WTC11 (cell line): ENCODE measurements at regions not wholly inside any gene's neighbourhood (a gene's known extent, or its start where the extent isn't known, plus 50 kb on each side); places are given as distances from the start of the nearest gene placed in this dataset.

Experiments
- EMX1 ChIP-seq: fragments of 250-450 bp; sonication (Bioruptor Pico); IDR thresholded peaks from 2 replicates; pipeline ENCODE4 v1.8.0; 2021; ENCODE audit warnings: mild to moderate bottlenecking
- ESRRA ChIP-seq: sonication (generic); formaldehyde crosslinking; IDR thresholded peaks from 2 replicates; pipeline ENCODE4 v1.8.1; 2022; ENCODE audit warnings: mild to moderate bottlenecking, missing genetic modification reagents, borderline replicate concordance
- ETV6 ChIP-seq: sonication (generic); formaldehyde crosslinking; IDR thresholded peaks from 2 replicates; pipeline ENCODE4 v1.8.1; 2022; ENCODE audit warnings: mild to moderate bottlenecking, missing genetic modification reagents
- NFE2L1 ChIP-seq: sonication (generic); formaldehyde crosslinking; IDR thresholded peaks from 2 replicates; pipeline ENCODE4 v1.8.1; 2023; ENCODE audit warnings: missing genetic modification reagents
- NFYB ChIP-seq: sonication (generic); formaldehyde crosslinking; conservative IDR thresholded peaks from 2 replicates; pipeline ENCODE4 v1.8.0; 2022; ENCODE audit warnings: low read depth, missing genetic modification reagents
- NR3C1 ChIP-seq: sonication (generic); formaldehyde crosslinking; conservative IDR thresholded peaks from 2 replicates; pipeline ENCODE4 v1.8.1; 2023; ENCODE audit warnings: low read depth, mild to moderate bottlenecking, missing genetic modification reagents
- RELA ChIP-seq: sonication (generic); formaldehyde crosslinking; IDR thresholded peaks from 2 replicates; pipeline ENCODE4 v1.8.1; 2022; ENCODE audit warnings: missing genetic modification reagents, mild to moderate bottlenecking, borderline replicate concordance
- SP1 ChIP-seq: sonication (generic); formaldehyde crosslinking; conservative IDR thresholded peaks from 2 replicates; pipeline ENCODE4 v1.8.1; 2022; ENCODE audit warnings: missing genetic modification reagents
- TEAD4 ChIP-seq: sonication (generic); formaldehyde crosslinking; IDR thresholded peaks from 2 replicates; pipeline ENCODE4 v1.8.0; 2022; ENCODE audit warnings: mild to moderate bottlenecking, missing genetic modification reagents
- ZNF263 ChIP-seq: sonication (generic); formaldehyde crosslinking; IDR thresholded peaks from 2 replicates; pipeline ENCODE4 v1.8.1; 2022; ENCODE audit warnings: low read depth, mild to moderate bottlenecking, moderate library complexity, missing genetic modification reagents
- ZNF317 ChIP-seq: sonication (generic); formaldehyde crosslinking; IDR thresholded peaks from 2 replicates; pipeline ENCODE4 v1.8.1; 2023; ENCODE audit warnings: low read depth, mild to moderate bottlenecking, moderate library complexity, missing genetic modification reagents, borderline replicate concordance
- TF ChIP-seq, protein P1 (sequence below): fragments of 200-600 bp; IDR thresholded peaks from 2 replicates; pipeline ENCODE4 v1.8.0; 2022; ENCODE audit warnings: antibody characterized with exemption
- TF ChIP-seq, protein P2 (sequence below): sonication (generic); formaldehyde crosslinking; IDR thresholded peaks from 2 replicates; pipeline ENCODE4 v1.8.1; 2022; ENCODE audit warnings: mild to moderate bottlenecking, moderate library complexity, missing genetic modification reagents

DNA sequence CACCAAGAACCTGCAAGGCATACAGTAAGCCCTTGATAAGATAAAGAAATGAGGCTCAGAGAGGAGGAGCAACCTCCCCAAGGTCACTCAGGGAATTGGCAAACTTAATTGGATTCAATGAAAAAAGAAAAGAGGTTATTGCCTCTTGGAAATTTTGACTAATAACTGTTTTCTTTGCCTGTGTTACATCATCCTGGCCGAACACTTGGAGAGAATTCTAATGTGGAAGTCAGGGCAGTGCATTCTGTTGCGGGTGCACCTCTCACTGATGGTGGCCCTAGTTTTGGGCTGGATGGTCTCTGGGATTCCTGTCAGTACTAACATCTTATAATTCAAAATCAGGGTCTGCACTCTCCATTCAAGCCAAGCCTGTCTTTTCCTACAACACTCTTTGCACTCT, 186.2 kb upstream of the BCOR start:
- TF ChIP-seq, protein P1, sequence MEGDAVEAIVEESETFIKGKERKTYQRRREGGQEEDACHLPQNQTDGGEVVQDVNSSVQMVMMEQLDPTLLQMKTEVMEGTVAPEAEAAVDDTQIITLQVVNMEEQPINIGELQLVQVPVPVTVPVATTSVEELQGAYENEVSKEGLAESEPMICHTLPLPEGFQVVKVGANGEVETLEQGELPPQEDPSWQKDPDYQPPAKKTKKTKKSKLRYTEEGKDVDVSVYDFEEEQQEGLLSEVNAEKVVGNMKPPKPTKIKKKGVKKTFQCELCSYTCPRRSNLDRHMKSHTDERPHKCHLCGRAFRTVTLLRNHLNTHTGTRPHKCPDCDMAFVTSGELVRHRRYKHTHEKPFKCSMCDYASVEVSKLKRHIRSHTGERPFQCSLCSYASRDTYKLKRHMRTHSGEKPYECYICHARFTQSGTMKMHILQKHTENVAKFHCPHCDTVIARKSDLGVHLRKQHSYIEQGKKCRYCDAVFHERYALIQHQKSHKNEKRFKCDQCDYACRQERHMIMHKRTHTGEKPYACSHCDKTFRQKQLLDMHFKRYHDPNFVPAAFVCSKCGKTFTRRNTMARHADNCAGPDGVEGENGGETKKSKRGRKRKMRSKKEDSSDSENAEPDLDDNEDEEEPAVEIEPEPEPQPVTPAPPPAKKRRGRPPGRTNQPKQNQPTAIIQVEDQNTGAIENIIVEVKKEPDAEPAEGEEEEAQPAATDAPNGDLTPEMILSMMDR = no peak
- no peak for TF ChIP-seq TEAD4
- TF ChIP-seq ZNF263 (CRISPR knock-in tag) = no peak
- TF ChIP-seq, protein P2, sequence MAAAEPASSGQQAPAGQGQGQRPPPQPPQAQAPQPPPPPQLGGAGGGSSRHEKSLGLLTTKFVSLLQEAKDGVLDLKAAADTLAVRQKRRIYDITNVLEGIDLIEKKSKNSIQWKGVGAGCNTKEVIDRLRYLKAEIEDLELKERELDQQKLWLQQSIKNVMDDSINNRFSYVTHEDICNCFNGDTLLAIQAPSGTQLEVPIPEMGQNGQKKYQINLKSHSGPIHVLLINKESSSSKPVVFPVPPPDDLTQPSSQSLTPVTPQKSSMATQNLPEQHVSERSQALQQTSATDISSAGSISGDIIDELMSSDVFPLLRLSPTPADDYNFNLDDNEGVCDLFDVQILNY (CRISPR knock-in tag) = no peak
- no peak for TF ChIP-seq NFYB (CRISPR knock-in tag)
- no peak for TF ChIP-seq ETV6
- TF ChIP-seq RELA = no peak
- TF ChIP-seq EMX1 = no peak
- no peak for TF ChIP-seq NR3C1 (CRISPR knock-in tag)
- no peak for TF ChIP-seq NFE2L1 (CRISPR knock-in tag)
- no peak for TF ChIP-seq ESRRA (CRISPR knock-in tag)
- no peak for TF ChIP-seq SP1 (CRISPR knock-in tag)
- no peak for TF ChIP-seq ZNF317 (CRISPR knock-in tag)
